ENCODE measurements at regions not wholly inside any gene's neighbourhood (a gene's known extent, or its start where the extent isn't known, plus 50 kb on each side); places are given as distances from the start of the nearest gene placed in this dataset.

DNA sequence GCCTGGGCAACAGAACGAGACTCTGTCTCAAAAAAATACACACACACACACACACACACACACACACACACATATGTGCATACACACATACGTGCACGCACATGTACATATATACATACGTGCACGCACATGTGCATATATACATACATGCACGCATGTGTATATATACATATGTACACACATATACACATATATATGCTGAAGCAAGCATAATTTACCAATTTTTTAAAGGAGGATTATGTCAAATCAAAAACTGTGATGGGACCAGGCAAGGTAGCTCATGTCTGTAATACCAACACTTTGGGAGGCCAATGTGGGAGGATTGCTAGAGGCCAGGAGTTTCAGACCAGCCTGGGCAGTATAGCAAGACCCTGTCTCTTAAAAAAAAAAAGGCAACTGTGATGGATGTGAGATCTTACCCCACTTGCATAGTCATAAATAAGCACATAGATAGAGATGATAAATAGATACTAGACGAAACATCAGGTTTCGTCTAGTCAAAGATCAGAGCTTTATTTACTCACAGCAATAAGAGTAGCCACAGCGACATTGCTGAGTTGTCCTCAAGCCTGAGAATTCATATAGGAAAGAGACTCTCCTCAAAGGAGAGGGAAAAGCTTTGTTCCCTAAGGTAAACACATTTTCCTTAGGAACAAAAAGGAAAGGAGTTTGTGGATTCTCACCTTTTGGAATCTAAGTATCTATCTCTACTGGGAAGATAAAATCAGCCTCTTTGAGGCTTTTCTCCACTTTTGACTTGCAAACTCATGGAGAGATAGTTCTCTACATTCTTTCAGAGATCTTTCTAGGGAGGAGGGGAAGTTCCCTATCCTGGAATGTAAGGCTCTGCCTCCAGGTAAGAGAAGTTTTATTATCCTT is 74.7 kb upstream of the AMN1 start:
- TF ChIP-seq, protein P1, sequence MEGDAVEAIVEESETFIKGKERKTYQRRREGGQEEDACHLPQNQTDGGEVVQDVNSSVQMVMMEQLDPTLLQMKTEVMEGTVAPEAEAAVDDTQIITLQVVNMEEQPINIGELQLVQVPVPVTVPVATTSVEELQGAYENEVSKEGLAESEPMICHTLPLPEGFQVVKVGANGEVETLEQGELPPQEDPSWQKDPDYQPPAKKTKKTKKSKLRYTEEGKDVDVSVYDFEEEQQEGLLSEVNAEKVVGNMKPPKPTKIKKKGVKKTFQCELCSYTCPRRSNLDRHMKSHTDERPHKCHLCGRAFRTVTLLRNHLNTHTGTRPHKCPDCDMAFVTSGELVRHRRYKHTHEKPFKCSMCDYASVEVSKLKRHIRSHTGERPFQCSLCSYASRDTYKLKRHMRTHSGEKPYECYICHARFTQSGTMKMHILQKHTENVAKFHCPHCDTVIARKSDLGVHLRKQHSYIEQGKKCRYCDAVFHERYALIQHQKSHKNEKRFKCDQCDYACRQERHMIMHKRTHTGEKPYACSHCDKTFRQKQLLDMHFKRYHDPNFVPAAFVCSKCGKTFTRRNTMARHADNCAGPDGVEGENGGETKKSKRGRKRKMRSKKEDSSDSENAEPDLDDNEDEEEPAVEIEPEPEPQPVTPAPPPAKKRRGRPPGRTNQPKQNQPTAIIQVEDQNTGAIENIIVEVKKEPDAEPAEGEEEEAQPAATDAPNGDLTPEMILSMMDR (conservative IDR thresholded peaks at IDR 0.05; ENCODE audit: low read depth, low read length): no peak
- TF ChIP-seq EZH2 (IDR thresholded peaks at IDR 0.05; ENCODE audit: borderline replicate concordance, low read depth, low read length, poor library complexity, severe bottlenecking): no peak
